ENCODE measurements at regions not wholly inside any gene's neighbourhood (a gene's known extent, or its start where the extent isn't known, plus 50 kb on each side); places are given as distances from the start of the nearest gene placed in this dataset.

DNA sequence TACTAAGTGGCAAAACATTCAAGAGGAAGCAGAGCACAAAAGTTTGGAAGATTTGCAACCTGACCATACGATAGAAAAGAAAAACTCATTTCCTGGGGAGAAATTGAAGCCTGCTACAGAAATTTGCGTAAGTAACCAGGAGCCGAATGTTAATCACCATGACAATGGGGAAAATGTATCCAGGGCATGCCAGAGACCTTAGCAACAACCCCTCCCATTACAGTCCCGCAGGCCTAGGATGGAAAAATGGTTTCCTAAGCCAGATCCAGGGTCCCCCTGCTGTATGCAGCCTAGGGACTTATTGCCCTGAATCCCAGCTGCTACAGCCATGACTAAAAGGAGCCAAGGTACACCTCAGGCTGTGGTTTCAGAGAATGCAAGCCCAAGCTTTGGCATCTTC lies 472.2 kb upstream of the KLHL4 start:
- TF ChIP-seq, protein P1, sequence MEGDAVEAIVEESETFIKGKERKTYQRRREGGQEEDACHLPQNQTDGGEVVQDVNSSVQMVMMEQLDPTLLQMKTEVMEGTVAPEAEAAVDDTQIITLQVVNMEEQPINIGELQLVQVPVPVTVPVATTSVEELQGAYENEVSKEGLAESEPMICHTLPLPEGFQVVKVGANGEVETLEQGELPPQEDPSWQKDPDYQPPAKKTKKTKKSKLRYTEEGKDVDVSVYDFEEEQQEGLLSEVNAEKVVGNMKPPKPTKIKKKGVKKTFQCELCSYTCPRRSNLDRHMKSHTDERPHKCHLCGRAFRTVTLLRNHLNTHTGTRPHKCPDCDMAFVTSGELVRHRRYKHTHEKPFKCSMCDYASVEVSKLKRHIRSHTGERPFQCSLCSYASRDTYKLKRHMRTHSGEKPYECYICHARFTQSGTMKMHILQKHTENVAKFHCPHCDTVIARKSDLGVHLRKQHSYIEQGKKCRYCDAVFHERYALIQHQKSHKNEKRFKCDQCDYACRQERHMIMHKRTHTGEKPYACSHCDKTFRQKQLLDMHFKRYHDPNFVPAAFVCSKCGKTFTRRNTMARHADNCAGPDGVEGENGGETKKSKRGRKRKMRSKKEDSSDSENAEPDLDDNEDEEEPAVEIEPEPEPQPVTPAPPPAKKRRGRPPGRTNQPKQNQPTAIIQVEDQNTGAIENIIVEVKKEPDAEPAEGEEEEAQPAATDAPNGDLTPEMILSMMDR (conservative IDR thresholded peaks at IDR 0.05 in 1 of 2, IDR thresholded peaks at IDR 0.05 in 1 of 2; ENCODE audit: low read depth in 1 of 2, low read length in 2 of 2) = no peak
- no peak for TF ChIP-seq EZH2 (IDR thresholded peaks at IDR 0.05; ENCODE audit: low read length, missing control alignments)

Data from fibroblast of lung (primary cell).